ENCODE measurements at regions not wholly inside any gene's neighbourhood (a gene's known extent, or its start where the extent isn't known, plus 50 kb on each side); places are given as distances from the start of the nearest gene placed in this dataset.
A peak's percentile ranks its signal among the peaks of the same experiment; 100 is the strongest.

DNA sequence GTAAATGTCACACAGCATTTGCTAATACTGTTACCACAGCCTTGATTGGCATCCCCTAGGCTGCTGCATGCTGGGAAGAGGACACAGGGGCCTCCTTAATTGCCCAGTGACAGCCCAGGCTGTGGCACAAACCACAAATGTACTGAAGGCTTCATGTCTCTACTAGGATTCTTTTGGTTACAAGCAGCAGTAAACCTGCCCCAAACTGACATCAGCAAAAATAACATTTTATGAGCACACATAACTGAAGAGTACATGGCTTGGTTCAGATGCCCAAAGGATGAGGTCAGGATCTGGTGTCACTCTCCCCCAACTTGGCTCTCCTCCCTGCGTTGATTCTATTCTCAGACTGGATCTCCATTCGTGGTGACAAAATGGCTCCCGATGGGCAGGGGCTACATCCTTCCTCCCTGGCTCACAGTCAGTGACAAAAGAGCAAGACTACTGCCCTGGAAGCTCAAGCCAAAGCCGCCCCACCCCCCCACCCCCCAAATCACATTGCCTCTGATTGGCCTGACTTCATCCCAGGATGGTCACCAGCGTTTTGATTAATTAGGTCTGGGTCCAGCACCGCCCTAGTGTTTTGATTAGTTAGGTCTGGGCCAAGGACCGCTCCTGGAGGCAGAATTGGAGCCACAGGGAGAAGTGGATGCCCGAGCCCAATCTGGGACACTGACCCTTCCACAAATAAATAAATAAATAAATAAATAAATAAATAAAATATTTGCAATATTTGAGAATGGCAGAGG, 180.5 kb upstream of the RBPJ start:
- Histone ChIP-seq H3K36me3 (no peaks in the 10 kb centered on the region), H3K9me3 (no peaks in the 10 kb centered on the region), H3K27ac (no peak overlapping the region), H3K27me3 (ENCODE audit: low read depth) (no peaks in the 10 kb centered on the region), H3K4me1 (peaks cover 13% of the 10 kb centered on the region), H3K4me3 (no peak overlapping the region)
- intact Hi-C loops (cut with DNase I), result no loop called here
- ATAC-seq (no peak), DNase-seq (no peak)
- TF ChIP-seq, protein P1, sequence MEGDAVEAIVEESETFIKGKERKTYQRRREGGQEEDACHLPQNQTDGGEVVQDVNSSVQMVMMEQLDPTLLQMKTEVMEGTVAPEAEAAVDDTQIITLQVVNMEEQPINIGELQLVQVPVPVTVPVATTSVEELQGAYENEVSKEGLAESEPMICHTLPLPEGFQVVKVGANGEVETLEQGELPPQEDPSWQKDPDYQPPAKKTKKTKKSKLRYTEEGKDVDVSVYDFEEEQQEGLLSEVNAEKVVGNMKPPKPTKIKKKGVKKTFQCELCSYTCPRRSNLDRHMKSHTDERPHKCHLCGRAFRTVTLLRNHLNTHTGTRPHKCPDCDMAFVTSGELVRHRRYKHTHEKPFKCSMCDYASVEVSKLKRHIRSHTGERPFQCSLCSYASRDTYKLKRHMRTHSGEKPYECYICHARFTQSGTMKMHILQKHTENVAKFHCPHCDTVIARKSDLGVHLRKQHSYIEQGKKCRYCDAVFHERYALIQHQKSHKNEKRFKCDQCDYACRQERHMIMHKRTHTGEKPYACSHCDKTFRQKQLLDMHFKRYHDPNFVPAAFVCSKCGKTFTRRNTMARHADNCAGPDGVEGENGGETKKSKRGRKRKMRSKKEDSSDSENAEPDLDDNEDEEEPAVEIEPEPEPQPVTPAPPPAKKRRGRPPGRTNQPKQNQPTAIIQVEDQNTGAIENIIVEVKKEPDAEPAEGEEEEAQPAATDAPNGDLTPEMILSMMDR (IDR thresholded peaks at IDR 0.05), result no peak

DNA sequence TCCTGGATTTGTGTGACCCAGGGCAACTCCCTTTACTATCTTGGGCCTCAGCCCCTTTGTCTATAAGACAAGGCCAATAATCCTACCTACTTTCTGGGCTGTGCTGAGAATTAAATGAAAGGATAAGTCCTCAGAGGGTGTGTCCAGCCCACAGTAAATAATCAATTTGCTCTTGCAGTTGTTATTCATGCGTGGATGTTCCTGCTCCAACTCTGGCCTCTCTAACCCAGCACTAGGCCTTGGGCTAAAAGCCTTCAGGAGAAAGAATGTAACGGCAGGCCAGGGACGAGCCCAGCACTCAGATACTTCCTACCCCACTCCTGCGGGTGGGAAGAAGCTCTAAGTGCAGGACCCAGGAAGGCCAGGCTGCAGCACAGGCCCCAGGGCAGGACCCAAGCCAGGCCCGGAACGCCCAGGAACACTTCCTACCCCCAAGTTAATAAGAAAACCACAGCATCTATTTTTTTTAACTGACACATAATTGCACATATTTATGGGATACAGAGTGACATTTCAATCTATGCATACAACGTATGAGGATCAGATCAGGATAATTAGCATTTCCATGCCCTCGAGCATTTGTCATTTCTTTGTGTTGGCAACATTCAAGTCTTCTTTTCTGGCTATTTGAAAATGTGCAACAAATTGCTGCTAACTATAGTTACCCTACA, 179.6 kb upstream of the RBPJ start:
- Histone ChIP-seq H3K36me3 (no peaks in the 10 kb centered on the region), H3K9me3 (no peaks in the 10 kb centered on the region), H3K4me3 (no peak overlapping the region), H3K4me1 (peaks cover 13% of the 10 kb centered on the region), H3K27ac (peak overlapping the region; percentile 48), H3K27me3 (ENCODE audit: low read depth) (no peaks in the 10 kb centered on the region)
- intact Hi-C loops (cut with DNase I), result no loop called here
- ATAC-seq (no peak), DNase-seq (no peak)
- TF ChIP-seq, protein P1 (IDR thresholded peaks at IDR 0.05), result no peak

DNA sequence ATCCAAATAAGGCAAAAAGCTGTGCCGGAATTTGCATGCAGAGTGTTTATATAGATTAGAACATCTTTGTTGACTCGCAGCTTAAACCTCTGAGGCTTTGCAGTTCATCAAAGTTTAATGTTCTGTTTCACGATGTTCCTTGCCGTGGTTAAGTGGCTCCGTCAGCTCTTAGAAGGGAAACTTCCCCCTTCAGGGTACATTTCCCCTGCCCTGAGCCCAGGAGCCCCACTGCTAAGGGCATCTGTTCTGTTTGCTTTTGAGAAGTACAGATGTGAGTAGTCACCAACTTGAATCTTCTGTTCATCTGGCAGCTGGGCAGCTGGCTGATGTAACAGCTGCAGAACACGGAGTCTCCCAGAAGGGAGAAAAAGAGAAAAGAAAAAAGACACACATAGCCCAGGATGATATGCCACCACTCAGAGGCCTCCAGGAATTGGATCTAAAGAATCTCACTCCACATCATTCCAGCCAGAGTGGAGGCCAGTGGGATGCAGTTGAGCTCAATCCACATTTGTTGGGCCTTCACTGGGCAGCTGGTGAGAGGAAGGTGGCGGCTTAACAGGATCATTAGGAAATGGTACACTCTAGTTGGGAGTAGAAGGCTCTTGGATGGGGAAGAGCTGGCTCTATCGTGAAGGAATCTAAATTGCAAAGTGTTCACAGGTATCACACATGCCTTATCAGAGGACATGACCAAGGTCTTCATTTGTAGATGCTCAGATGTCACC, 178.7 kb upstream of the RBPJ start:
- DNase-seq (no peak), ATAC-seq (peak; percentile 82 to 84)
- Histone ChIP-seq H3K4me3 (no peak overlapping the region), H3K36me3 (no peaks in the 10 kb centered on the region), H3K27me3 (ENCODE audit: low read depth) (no peaks in the 10 kb centered on the region), H3K27ac (peak overlapping the region; percentile 48), H3K9me3 (no peaks in the 10 kb centered on the region), H3K4me1 (peaks cover 13% of the 10 kb centered on the region)
- intact Hi-C loops (cut with DNase I), result no loop called here
- TF ChIP-seq, protein P1 (IDR thresholded peaks at IDR 0.05), result no peak

DNA sequence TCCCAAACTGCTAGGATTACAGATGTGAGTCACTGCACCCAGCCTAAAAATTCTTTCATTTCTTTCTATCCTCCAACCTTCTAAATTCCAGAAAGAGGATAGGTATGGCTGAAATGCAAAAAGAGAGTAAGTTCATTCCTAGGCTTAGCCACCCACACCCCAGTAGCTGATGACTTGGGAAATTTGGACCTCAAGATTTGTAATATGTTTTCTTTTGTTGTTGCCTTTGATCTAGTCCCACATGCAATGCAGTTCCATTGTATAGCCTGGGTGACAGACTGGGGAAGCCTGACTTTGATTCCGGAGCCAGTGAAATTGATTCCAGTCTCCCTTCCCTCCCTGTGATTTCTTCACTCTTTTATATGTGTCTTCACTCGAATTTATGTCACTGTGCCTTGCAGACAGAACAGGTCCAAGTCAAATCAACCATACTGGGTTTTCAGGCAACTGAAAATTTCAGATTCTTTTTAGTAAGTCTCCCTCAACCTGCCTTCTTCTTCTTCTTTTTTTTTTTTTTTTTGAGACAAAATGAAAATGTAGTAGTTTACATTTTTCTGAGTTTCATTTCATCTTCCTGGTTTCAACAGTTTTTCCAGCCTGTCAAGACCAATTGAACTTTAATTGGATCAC, 176.2 kb upstream of the RBPJ start:
- no peak overlapping the region for H3K27ac ChIP-seq
- TF ChIP-seq, protein P1 (IDR thresholded peaks at IDR 0.05), result no peak
- no peak for ATAC-seq

DNA sequence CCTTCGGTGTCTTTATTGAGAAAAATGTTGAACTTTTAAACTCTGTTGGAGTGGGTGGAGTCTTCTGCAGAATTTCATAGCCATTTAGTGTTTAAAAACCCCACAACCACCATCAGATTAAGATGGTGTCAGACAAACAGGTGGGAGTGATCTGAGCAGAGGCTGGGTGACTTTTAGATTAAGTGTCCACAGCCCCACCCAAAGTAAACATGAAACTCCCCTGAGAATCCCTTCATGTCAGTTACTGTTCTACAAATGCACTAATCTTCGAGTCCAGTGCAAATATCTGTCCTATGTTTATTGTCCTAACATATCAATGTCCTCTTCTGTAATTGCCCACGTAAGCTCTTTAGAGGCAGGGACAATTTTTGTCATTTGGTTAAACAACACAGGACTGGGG, 175.6 kb upstream of the RBPJ start:
- intact Hi-C loops (cut with DNase I), result no loop called here
- Histone ChIP-seq H3K36me3 (no peaks in the 10 kb centered on the region), H3K4me1 (peaks cover 13% of the 10 kb centered on the region), H3K4me3 (no peak overlapping the region), H3K27ac (no peak overlapping the region), H3K9me3 (no peaks in the 10 kb centered on the region), H3K27me3 (ENCODE audit: low read depth) (no peaks in the 10 kb centered on the region)
- TF ChIP-seq, protein P1 (IDR thresholded peaks at IDR 0.05), result no peak
- no peak for ATAC-seq
- DNase-seq, result no peak

More for the DNA sequence above, 176.2 kb upstream of the RBPJ start:
- Histone ChIP-seq H3K36me3 (no peaks in the 10 kb centered on the region), H3K4me3 (no peak overlapping the region), H3K9me3 (no peaks in the 10 kb centered on the region), H3K4me1 (peaks cover 13% of the 10 kb centered on the region), H3K27me3 (ENCODE audit: low read depth) (no peaks in the 10 kb centered on the region)
- DNase-seq, result no peak
- intact Hi-C loops (cut with DNase I), result no loop called here

All from lower lobe of right lung (tissue), 2 donors.